Activated CD8-positive, alpha-beta memory T cell treated with anti-CD3 and anti-CD28 coated beads, Interleukin-2, amount 50 U/mL, for 48 hours (primary cell): ENCODE measurements at regions not wholly inside any gene's neighbourhood (a gene's known extent, or its start where the extent isn't known, plus 50 kb on each side); places are given as distances from the start of the nearest gene placed in this dataset.
"Not testable (repeated sequence)": the region's sequence is repeated elsewhere in the genome, so short reads cannot be mapped to it uniquely, and the experiment has no call there.

Source experiments
- DNase-seq: peaks from one replicate; pipeline ENCODE4 v3.0.0-alpha.2; 2020

GRCh38 chr9:33740958-33741357 is 54.4 kb upstream of the PRSS3 start:
- not testable (repeated sequence) for DNase-seq

GRCh38 chr9:33742051-33742450 is 53.3 kb upstream of the PRSS3 start:
- no peak for DNase-seq

- DNase-seq = no peak
Measured at GRCh38 chr9:33742519-33742918, 52.8 kb upstream of the PRSS3 start.
